Neural cell (in vitro differentiated cells): ENCODE measurements at regions not wholly inside any gene's neighbourhood (a gene's known extent, or its start where the extent isn't known, plus 50 kb on each side); places are given as distances from the start of the nearest gene placed in this dataset.

Experiments used
- H2AFZ ChIP-seq: fragments of 200-600, 300-800 bp; sonication (generic), shearing (Covaris generic); 2 replicates; pipeline ENCODE4 v1.6.0; 2014; ENCODE audit warnings: low read depth, mild to moderate bottlenecking, antibody characterized with exemption, low read length, moderate library complexity
- H3F3A ChIP-seq: fragments of 200-600 bp; shearing (Covaris generic); 2 replicates; pipeline ENCODE4 v1.6.1; 2016; ENCODE audit warnings: mild to moderate bottlenecking, moderate library complexity, mixed read lengths, antibody characterized with exemption, low read length; ENCODE audit not compliant: insufficient read depth, poor library complexity, severe bottlenecking
- H3K27ac ChIP-seq: fragments of 200-600, 300-800 bp; sonication (generic), shearing (Covaris generic); 2 replicates; pipeline ENCODE4 v1.5.1; 2014; ENCODE audit warnings: mild to moderate bottlenecking, low read length, moderate library complexity
- H3K27me3 ChIP-seq: fragments of 300-800, 200-600 bp; sonication (generic), shearing (Covaris generic); 2 replicates; pipeline ENCODE4 v1.6.0; 2014; ENCODE audit warnings: mild to moderate bottlenecking, low read depth, low read length, moderate library complexity; ENCODE audit not compliant: insufficient read depth
- H3K36me3 ChIP-seq: fragments of 300-800, 200-600 bp; sonication (generic), shearing (Covaris generic); 2 replicates; pipeline ENCODE4 v1.5.1; 2014; ENCODE audit warnings: mild to moderate bottlenecking, antibody characterized with exemption, low read length, moderate library complexity; ENCODE audit not compliant: insufficient read depth
- H3K4me2 ChIP-seq: fragments of 300-800, 200-600 bp; sonication (generic), shearing (Covaris generic); 2 replicates; pipeline ENCODE4 v1.6.0; 2014; ENCODE audit warnings: mild to moderate bottlenecking, low read length
- H3K4me3 ChIP-seq: fragments of 300-800, 200-600 bp; sonication (generic), shearing (Covaris generic); 2 replicates; pipeline ENCODE4 v1.5.1; 2014; ENCODE audit warnings: mild to moderate bottlenecking, low read length, moderate library complexity
- H3K79me2 ChIP-seq: fragments of 200-600 bp; shearing (Covaris generic); replicated peaks from 2 replicates; pipeline ENCODE4 v1.6.0; 2014; ENCODE audit warnings: mild to moderate bottlenecking, low read length, moderate library complexity; ENCODE audit not compliant: insufficient read depth
- H3K9ac ChIP-seq: fragments of 300-800, 200-600 bp; sonication (generic), shearing (Covaris generic); 2 replicates; pipeline ENCODE4 v1.6.1; 2016; ENCODE audit warnings: mild to moderate bottlenecking, low read length, mixed read lengths
- H3K9me2 ChIP-seq: fragments of 200-600 bp; shearing (Covaris generic); 2 replicates; pipeline ENCODE4 v1.6.1; 2016; ENCODE audit warnings: mild to moderate bottlenecking, low read length, mixed read lengths; ENCODE audit not compliant: insufficient read depth
- H3K9me3 ChIP-seq: fragments of 200-600, 300-800 bp; sonication (generic), shearing (Covaris generic); 2 replicates; pipeline ENCODE4 v1.6.1; 2016; ENCODE audit warnings: mild to moderate bottlenecking, mixed run types, low read length, moderate library complexity, mixed read lengths
- H4K20me1 ChIP-seq: fragments of 200-600 bp; shearing (Covaris generic); 2 replicates; pipeline ENCODE4 v1.6.1; 2016; ENCODE audit warnings: mild to moderate bottlenecking, mixed run types; ENCODE audit not compliant: insufficient read depth
- CTCF ChIP-seq: fragments of 450-650 bp; IDR thresholded peaks from 2 replicates; pipeline ENCODE4 v1.5.1; 2014; ENCODE audit warnings: antibody characterized with exemption, mild to moderate bottlenecking, moderate library complexity; ENCODE audit not compliant: poor library complexity, severe bottlenecking
- EP300 ChIP-seq: fragments of 450-650 bp; conservative IDR thresholded peaks from 2 replicates; pipeline ENCODE4 v1.6.1; 2014; ENCODE audit warnings: antibody characterized with exemption, mild to moderate bottlenecking, moderate library complexity; ENCODE audit not compliant: poor library complexity, severe bottlenecking
- EZH2 ChIP-seq: fragments of 200-600, 300-800 bp; shearing (Covaris generic), sonication (generic); IDR thresholded peaks from 2 replicates; pipeline ENCODE4 v1.6.1; 2014; ENCODE audit warnings: antibody characterized with exemption, low read length, borderline replicate concordance, mild to moderate bottlenecking; ENCODE audit not compliant: insufficient read depth, poor library complexity, severe bottlenecking
- MXI1 ChIP-seq: fragments of 450-650 bp; conservative IDR thresholded peaks from 2 replicates; pipeline ENCODE4 v1.6.1; 2014; ENCODE audit warnings: antibody characterized with exemption, mild to moderate bottlenecking; ENCODE audit not compliant: poor library complexity, severe bottlenecking
- POLR2AphosphoS5 ChIP-seq: IDR thresholded peaks from 2 replicates; pipeline ENCODE4 v1.6.1; 2012
- RAD21 ChIP-seq: fragments of 450-650 bp; conservative IDR thresholded peaks from 2 replicates; pipeline ENCODE4 v1.6.1; 2014; ENCODE audit warnings: antibody characterized with exemption, mild to moderate bottlenecking, moderate library complexity
- REST ChIP-seq: IDR thresholded peaks from 2 replicates; pipeline ENCODE4 v1.6.1; 2012; ENCODE audit warnings: borderline replicate concordance
- SMC3 ChIP-seq: fragments of 450-650 bp; conservative IDR thresholded peaks from 2 replicates; pipeline ENCODE4 v1.6.1; 2014; ENCODE audit warnings: antibody characterized with exemption, mild to moderate bottlenecking, moderate library complexity; ENCODE audit not compliant: poor library complexity
- TAF1 ChIP-seq: IDR thresholded peaks from 2 replicates; pipeline ENCODE4 v1.6.1; 2012; ENCODE audit warnings: low read depth

- Histone ChIP-seq H3K27me3 (no peaks in the 10 kb centered on the region), H3K9ac (no peak overlapping the region), H3K4me3 (no peak overlapping the region), H3K27ac (no peak overlapping the region), H2AFZ (no peak overlapping the region), H3F3A (no peaks in the 10 kb centered on the region), H3K79me2 (no peaks in the 10 kb centered on the region), H3K9me3 (no peaks in the 10 kb centered on the region), H3K36me3 (no peaks in the 10 kb centered on the region), H4K20me1 (no peaks in the 10 kb centered on the region), H3K4me2 (no peak overlapping the region), H3K9me2 (no peaks in the 10 kb centered on the region)
- TF ChIP-seq SMC3 (no peak), EZH2 (no peak), MXI1 (no peak), POLR2AphosphoS5 (no peak), RAD21 (no peak), CTCF (no peak), REST (no peak), EP300 (no peak), TAF1 (no peak)
These were observed 102.1 kb upstream of the MAGI2 start for GRCh38 chr7:79555571-79555970.

- no peak overlapping the region for H3K9ac ChIP-seq
- no peaks in the 10 kb centered on the region for H3K27me3 ChIP-seq
- H4K20me1 ChIP-seq = no peaks in the 10 kb centered on the region
- H2AFZ ChIP-seq = no peak overlapping the region
- H3K9me2 ChIP-seq = no peaks in the 10 kb centered on the region
- TF ChIP-seq RAD21 = no peak
- TF ChIP-seq POLR2AphosphoS5 = no peak
- TF ChIP-seq SMC3 = no peak
- no peak for TF ChIP-seq TAF1
- no peak for TF ChIP-seq CTCF
- no peak for TF ChIP-seq EP300
- TF ChIP-seq REST = no peak
- no peak for TF ChIP-seq EZH2
- TF ChIP-seq MXI1 = no peak
- H3K4me3 ChIP-seq = no peak overlapping the region
- H3K9me3 ChIP-seq = no peaks in the 10 kb centered on the region
- H3K4me2 ChIP-seq = no peak overlapping the region
- no peaks in the 10 kb centered on the region for H3F3A ChIP-seq
- H3K36me3 ChIP-seq = no peaks in the 10 kb centered on the region
- no peak overlapping the region for H3K27ac ChIP-seq
- no peaks in the 10 kb centered on the region for H3K79me2 ChIP-seq
These were observed 100.5 kb upstream of the MAGI2 start for GRCh38 chr7:79553811-79554555.
